ENCODE measurements at regions not wholly inside any gene's neighbourhood (a gene's known extent, or its start where the extent isn't known, plus 50 kb on each side); places are given as distances from the start of the nearest gene placed in this dataset.

DNA sequence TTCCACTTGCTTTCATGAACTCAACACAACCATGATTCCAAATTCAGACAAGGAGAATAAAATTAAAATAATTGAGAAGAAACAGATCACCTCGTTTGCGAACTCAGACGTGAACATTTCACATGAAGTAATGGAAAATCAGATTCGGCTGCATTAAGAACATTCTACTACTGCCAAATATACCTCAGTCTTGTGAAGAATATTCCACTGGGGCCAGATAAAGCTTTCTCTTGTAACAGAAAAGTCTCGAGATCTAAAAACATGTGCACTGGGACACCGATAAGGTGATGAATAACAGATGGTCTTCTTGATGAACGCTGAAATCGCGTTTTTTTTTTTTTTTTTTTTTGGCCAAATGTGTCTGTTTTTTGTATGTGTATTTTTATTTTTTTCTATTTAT is 761.1 kb downstream of the BRD1 start:
- DNase-seq (ENCODE audit: low read depth in 1 of 2, low spot score in 1 of 2) = no peak
- in situ Hi-C loops (cut with HindIII; ENCODE audit: low pct_unique_long_range_greater_than_20kb, low sequenced_read_pairs) = no loop called here
- TF ChIP-seq JUND (IDR thresholded peaks at IDR 0.05; ENCODE audit: low read depth) = no peak

DNA sequence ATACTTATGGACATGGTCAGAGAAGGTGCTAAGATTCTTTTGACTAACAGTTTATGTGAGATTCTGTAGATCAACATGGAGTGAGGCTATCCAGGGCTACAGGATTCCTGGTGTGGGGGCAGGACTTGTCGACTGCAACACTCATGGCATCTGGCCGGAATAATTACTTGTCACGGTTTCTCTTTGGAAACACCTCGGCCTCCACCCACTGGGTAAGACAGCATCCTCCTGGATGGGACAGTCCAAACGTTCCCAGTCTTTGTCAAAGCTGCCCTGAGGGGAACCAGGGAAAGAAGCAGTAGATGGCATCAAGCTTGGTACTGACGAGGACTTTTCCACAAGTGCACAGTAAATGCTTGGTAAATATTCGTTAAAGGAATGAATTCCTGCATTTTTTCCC is 762.8 kb downstream of the BRD1 start:
- no peak for TF ChIP-seq JUND (IDR thresholded peaks at IDR 0.05; ENCODE audit: low read depth)
- in situ Hi-C loops (cut with HindIII; ENCODE audit: low pct_unique_long_range_greater_than_20kb, low sequenced_read_pairs) = no loop called here

DNA sequence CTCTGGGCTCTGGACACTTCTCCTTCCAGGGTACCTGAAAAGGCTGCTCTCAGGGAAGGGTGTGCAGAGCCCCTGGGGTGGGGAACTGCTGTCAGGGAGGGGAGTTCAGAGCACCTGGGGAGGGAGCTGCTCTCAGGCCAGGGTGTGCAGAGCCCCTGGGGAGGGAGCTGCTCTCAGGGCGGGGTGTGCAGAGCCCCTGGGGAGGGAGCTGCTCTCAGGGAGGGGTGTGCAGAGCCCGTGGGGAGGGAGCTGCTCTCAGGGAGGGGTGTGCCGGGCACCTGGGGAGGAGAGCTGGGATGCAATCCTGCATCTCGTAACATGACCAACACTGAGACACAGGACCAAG is 764.2 kb downstream of the BRD1 start:
- in situ Hi-C loops (cut with HindIII; ENCODE audit: low pct_unique_long_range_greater_than_20kb, low sequenced_read_pairs) = no loop called here
- DNase-seq (ENCODE audit: low read depth in 1 of 2, low spot score in 1 of 2) = no peak
- no peak for TF ChIP-seq JUND (IDR thresholded peaks at IDR 0.05; ENCODE audit: low read depth)

More for the DNA sequence above, 762.8 kb downstream of the BRD1 start:
- no peak for DNase-seq (ENCODE audit: low read depth in 1 of 2, low spot score in 1 of 2)

GRCh38 chr22:49062802-49063544 is 764.7 kb downstream of the BRD1 start:
- no peak for DNase-seq (ENCODE audit: low read depth in 1 of 2, low spot score in 1 of 2)
- no peak for TF ChIP-seq JUND (IDR thresholded peaks at IDR 0.05; ENCODE audit: low read depth)
- in situ Hi-C loops (cut with HindIII; ENCODE audit: low pct_unique_long_range_greater_than_20kb, low sequenced_read_pairs) = no loop called here

- DNase-seq (ENCODE audit: low read depth in 1 of 2, low spot score in 1 of 2) = no peak
- TF ChIP-seq JUND (IDR thresholded peaks at IDR 0.05; ENCODE audit: low read depth) = no peak
- in situ Hi-C loops (cut with HindIII; ENCODE audit: low pct_unique_long_range_greater_than_20kb, low sequenced_read_pairs) = no loop called here
These were observed 765.4 kb downstream of the BRD1 start for GRCh38 chr22:49062155-49062801.

GRCh38 chr22:49057910-49058309 is 769.8 kb downstream of the BRD1 start:
- in situ Hi-C loops (cut with HindIII; ENCODE audit: low pct_unique_long_range_greater_than_20kb, low sequenced_read_pairs) = no loop called here
- no peak for TF ChIP-seq JUND (IDR thresholded peaks at IDR 0.05; ENCODE audit: low read depth)
- no peak for DNase-seq (ENCODE audit: low read depth in 1 of 2, low spot score in 1 of 2)

DNA sequence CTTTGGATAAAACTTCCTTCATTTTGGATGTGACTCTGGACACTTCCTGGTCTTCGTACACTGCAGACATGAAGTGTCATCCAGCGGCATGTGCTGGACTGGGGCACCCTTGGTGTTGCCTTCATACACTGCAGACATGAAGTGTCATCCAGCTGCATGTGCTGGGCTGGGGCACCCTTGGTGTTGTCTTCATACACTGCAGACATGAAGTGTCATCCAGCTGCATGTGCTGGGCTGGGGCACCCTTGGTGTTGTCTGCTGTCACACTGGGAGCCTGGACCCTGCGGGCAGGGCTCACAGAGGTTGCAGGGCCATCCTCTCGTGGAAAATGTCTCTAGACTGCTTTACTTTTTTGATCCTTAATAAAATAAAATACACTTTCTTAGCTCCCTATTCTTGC is 771.4 kb downstream of the BRD1 start:
- DNase-seq (ENCODE audit: low read depth in 1 of 2, low spot score in 1 of 2) = no peak
- in situ Hi-C loops (cut with HindIII; ENCODE audit: low pct_unique_long_range_greater_than_20kb, low sequenced_read_pairs) = no loop called here
- no peak for TF ChIP-seq JUND (IDR thresholded peaks at IDR 0.05; ENCODE audit: low read depth)

- in situ Hi-C loops (cut with HindIII; ENCODE audit: low pct_unique_long_range_greater_than_20kb, low sequenced_read_pairs) = no loop called here
- no peak for DNase-seq (ENCODE audit: low read depth in 1 of 2, low spot score in 1 of 2)
- TF ChIP-seq JUND (IDR thresholded peaks at IDR 0.05; ENCODE audit: low read depth) = no peak
These were observed 772.3 kb downstream of the BRD1 start for GRCh38 chr22:49055406-49055805.

DNA sequence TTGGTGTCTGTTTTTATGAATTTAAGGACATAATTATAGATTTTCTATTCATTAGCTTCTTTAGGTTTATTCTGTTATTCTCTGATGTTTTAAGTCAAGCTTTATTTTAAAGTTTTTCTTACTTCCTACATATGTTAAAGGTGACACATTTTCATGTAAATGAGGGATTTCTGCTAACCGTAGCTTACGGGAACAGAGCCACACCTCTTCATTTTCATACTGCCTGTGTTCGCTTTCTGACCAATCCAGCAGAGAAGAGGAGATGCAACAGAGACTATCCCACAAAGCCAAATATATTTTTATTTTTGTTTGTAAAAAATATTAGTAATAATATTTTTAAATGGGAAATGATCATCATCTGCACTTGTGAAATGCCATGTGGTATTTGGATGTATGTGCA is 774.1 kb downstream of the BRD1 start:
- in situ Hi-C loops (cut with HindIII; ENCODE audit: low pct_unique_long_range_greater_than_20kb, low sequenced_read_pairs) = no loop called here
- DNase-seq (ENCODE audit: low read depth in 1 of 2, low spot score in 1 of 2) = no peak
- no peak for TF ChIP-seq JUND (IDR thresholded peaks at IDR 0.05; ENCODE audit: low read depth)

DNA sequence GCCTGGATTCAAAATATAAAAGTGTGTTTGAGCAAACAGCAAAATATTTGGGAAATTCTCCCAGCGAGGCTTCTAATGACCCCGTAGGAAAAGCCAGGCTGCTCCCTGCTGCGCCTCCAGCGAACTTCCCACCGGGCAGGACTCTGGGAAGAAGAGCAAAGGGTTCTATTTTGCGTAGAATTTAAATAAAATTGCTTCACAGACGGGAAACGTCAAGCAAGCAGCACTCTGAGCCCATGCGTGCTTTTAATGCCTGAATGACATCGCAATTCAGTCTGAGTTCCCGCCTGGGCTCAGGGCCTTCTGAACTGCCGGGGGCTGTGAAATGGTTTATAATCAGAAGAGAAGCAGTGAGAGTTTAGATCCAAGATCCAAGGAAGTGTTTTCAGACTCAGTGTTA is 775.1 kb downstream of the BRD1 start:
- in situ Hi-C loops (cut with HindIII; ENCODE audit: low pct_unique_long_range_greater_than_20kb, low sequenced_read_pairs) = no loop called here

DNA sequence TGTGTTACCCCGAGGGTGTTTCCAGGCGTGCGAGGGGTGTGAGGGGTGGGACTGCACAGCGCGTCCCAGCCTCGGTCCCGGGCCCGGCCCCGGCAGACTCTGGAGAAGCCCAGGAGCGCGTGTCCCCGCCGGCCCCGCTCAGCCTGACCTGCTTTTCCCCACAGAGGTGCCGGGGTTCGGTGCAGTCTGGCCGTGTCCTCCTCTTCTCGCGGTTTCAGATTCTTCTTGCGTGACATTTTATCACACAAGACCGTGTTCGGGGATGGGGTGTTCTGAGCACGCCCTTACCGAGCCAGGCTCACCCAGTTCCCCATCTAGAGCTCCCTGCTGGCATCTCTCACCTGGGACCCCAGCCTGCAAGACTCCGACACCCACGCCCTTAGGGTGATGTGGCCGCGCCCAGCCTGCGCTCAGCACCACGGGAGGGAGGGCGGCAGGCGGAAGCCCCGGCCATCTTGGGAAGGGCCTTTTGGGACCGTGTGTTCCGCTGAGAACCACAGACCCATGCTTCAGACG is 775.6 kb downstream of the BRD1 start:
- DNase-seq (ENCODE audit: low read depth in 1 of 2, low spot score in 1 of 2) = no peak

More for the DNA sequence above, 775.1 kb downstream of the BRD1 start:
- no peak for TF ChIP-seq JUND (IDR thresholded peaks at IDR 0.05; ENCODE audit: low read depth)
- no peak for DNase-seq (ENCODE audit: low read depth in 1 of 2, low spot score in 1 of 2)

DNA sequence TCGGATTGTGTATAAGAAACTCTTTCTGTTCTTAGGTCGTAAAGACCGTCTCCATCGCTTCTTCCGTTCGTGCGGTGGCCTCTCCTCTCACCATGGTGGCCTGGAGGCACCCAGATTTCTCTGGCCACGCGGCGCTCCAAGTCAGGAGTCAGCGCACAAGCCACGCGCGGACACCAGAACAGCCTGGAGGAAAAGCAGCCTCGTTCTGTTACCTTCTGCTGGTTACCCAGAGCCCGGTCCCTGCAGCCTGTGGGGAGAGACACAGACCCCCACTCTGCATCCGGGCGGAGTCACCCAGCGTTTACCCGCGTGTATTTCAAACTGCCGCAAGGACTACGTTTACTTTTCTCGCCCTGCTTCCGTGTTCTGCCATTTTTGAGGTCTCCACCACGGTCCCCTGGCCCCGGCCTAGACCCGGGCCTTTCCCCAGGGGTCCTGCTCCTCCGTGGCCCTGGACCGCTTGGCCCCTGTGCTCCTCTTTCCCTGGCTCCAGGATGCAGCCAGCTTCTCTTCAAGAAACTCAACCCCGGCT is 776.1 kb downstream of the BRD1 start:
- DNase-seq (ENCODE audit: low read depth in 1 of 2, low spot score in 1 of 2) = no peak
- TF ChIP-seq JUND (IDR thresholded peaks at IDR 0.05; ENCODE audit: low read depth) = no peak
- in situ Hi-C loops (cut with HindIII; ENCODE audit: low pct_unique_long_range_greater_than_20kb, low sequenced_read_pairs) = no loop called here

More for the DNA sequence above, 775.6 kb downstream of the BRD1 start:
- in situ Hi-C loops (cut with HindIII; ENCODE audit: low pct_unique_long_range_greater_than_20kb, low sequenced_read_pairs) = no loop called here
- no peak for TF ChIP-seq JUND (IDR thresholded peaks at IDR 0.05; ENCODE audit: low read depth)

- TF ChIP-seq JUND (IDR thresholded peaks at IDR 0.05; ENCODE audit: low read depth) = no peak
- in situ Hi-C loops (cut with HindIII; ENCODE audit: low pct_unique_long_range_greater_than_20kb, low sequenced_read_pairs) = no loop called here
These were observed 778.0 kb downstream of the BRD1 start for GRCh38 chr22:49049691-49050090.

More at GRCh38 chr22:49049691-49050090, 778.0 kb downstream of the BRD1 start:
- DNase-seq (ENCODE audit: low read depth in 1 of 2, low spot score in 1 of 2) = no peak
